Brain microvascular endothelial cell (primary cell): ENCODE measurements at regions not wholly inside any gene's neighbourhood (a gene's known extent, or its start where the extent isn't known, plus 50 kb on each side); places are given as distances from the start of the nearest gene placed in this dataset.

Experiments
- DNase-seq: peaks from one replicate; pipeline ENCODE4 v3.0.0-alpha.2; 2020
- H3K27ac ChIP-seq: fragments of 250-450 bp; sonication (Bioruptor Pico); 2 replicates; pipeline ENCODE4 v1.5.1; 2020; ENCODE audit warnings: mild to moderate bottlenecking, moderate library complexity
- H3K27me3 ChIP-seq: fragments of 250-450 bp; sonication (Bioruptor Pico); replicated peaks from 2 replicates; pipeline ENCODE4 v1.5.1; 2020; ENCODE audit warnings: mild to moderate bottlenecking
- H3K36me3 ChIP-seq: fragments of 250-450 bp; sonication (Bioruptor Pico); replicated peaks from 2 replicates; pipeline ENCODE4 v1.5.1; 2020; ENCODE audit warnings: mild to moderate bottlenecking
- H3K4me3 ChIP-seq: 2 replicates; pipeline ENCODE4 v1.5.1; 2011; ENCODE audit warnings: low read depth, mild to moderate bottlenecking, control low read depth, low read length, moderate library complexity
- in situ Hi-C: cut with HindIII; loops from 2 replicates; pipeline ENCODE4 v1.10.0; 2017; ENCODE audit warnings: low sequenced_read_pairs, low pct_ligation_motif_present
- TF ChIP-seq, protein P1 (sequence below): IDR thresholded peaks from 2 replicates; pipeline ENCODE4 v1.5.1; 2011; ENCODE audit warnings: low read depth, mild to moderate bottlenecking, moderate library complexity, low read length, control low read depth, inconsistent platforms; ENCODE audit errors: missing control alignments

DNA sequence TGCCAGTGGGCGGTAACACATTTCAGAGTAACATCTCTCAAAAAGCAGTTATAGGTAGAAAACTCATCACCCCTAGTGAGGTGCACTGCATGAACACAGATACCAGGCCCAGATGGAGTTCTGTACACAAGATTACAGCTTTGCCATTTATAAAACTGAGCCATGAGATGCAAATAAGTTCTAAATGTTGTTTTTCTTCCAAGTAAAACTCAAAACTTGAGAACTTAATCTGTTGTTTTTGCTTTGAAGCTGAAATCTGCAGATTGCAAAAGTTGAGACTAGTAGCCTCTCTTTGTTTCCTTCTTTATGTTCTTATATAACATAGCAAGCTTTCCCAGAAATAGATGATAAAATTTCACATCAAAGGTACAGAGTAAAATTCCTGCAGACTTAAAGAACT, 434.1 kb downstream of the PLK2 start:
- TF ChIP-seq, protein P1, sequence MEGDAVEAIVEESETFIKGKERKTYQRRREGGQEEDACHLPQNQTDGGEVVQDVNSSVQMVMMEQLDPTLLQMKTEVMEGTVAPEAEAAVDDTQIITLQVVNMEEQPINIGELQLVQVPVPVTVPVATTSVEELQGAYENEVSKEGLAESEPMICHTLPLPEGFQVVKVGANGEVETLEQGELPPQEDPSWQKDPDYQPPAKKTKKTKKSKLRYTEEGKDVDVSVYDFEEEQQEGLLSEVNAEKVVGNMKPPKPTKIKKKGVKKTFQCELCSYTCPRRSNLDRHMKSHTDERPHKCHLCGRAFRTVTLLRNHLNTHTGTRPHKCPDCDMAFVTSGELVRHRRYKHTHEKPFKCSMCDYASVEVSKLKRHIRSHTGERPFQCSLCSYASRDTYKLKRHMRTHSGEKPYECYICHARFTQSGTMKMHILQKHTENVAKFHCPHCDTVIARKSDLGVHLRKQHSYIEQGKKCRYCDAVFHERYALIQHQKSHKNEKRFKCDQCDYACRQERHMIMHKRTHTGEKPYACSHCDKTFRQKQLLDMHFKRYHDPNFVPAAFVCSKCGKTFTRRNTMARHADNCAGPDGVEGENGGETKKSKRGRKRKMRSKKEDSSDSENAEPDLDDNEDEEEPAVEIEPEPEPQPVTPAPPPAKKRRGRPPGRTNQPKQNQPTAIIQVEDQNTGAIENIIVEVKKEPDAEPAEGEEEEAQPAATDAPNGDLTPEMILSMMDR = no peak
- in situ Hi-C loops = no loop called here
- Histone ChIP-seq H3K4me3 (no peak overlapping the region), H3K27me3 (no peaks in the 10 kb centered on the region), H3K36me3 (no peaks in the 10 kb centered on the region), H3K27ac (no peak overlapping the region)
- no peak for DNase-seq

DNA sequence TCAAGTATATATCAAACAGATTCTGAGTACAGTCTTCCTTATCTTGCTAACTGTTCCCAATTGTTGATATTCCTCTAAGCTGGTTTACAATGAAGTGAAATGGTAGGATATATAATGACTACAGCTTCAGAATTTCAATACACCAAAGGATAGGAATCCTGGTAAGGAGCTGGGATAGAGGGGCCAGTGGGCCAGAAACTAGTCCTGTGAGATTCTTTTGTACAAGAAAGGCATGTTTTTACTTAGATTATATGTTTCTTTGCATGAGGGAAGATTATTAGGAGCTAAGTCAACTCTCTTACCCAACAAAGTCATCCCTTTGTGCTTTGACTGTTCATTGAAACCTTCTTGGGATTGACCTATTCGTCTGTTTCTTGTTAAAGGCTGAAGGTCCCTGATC, 435.7 kb downstream of the PLK2 start:
- no peak for DNase-seq
- no peak overlapping the region for H3K27ac ChIP-seq
- in situ Hi-C loops = no loop called here
- H3K4me3 ChIP-seq = no peak overlapping the region
- no peaks in the 10 kb centered on the region for H3K27me3 ChIP-seq
- TF ChIP-seq, protein P1 = no peak
- H3K36me3 ChIP-seq = no peaks in the 10 kb centered on the region

DNA sequence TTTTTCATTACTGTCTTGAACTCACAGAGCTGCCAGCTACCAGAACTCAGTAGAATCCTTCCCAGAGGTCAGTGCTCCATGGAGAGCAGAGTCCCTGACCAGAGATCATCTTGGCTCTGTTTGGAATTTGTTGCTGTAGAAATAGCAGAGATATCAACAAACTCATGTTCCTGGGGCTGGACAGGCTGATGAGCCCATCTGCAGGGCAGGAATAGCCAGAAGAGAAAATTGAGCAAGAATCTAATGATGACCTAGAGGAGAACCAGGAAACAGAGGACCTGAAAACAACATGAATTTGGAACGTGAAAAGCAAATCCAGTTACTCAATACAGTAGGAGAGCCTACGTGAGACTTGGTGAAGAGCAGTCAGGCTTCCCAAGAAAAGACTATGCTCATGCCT, 437.8 kb downstream of the PLK2 start:
- in situ Hi-C loops = no loop called here
- DNase-seq = no peak
- Histone ChIP-seq H3K36me3 (no peaks in the 10 kb centered on the region), H3K4me3 (no peak overlapping the region), H3K27ac (no peak overlapping the region), H3K27me3 (no peaks in the 10 kb centered on the region)
- TF ChIP-seq, protein P1 = no peak

DNA sequence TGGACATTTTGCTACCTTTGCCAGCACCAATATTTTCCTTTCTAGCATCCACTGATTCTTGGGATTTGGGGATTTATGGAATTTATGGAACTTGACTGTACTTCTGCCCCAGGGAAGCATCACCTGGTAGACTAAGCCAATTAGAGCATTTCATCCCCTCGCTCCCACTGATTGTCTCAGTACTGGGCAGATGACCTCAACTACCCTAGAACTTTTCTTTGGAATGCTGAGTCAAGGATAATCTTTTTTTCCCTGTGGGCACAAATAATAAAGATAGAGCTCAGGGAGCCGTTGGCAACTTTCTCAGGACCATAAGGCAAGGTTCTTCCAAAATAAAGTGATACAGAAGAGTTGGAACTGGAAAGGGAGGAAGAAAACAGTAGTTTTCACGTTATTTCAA, 438.4 kb downstream of the PLK2 start:
- TF ChIP-seq, protein P1 = no peak
- Histone ChIP-seq H3K4me3 (no peak overlapping the region), H3K36me3 (no peaks in the 10 kb centered on the region), H3K27ac (no peak overlapping the region), H3K27me3 (no peaks in the 10 kb centered on the region)
- in situ Hi-C loops = no loop called here
- DNase-seq = no peak

DNA sequence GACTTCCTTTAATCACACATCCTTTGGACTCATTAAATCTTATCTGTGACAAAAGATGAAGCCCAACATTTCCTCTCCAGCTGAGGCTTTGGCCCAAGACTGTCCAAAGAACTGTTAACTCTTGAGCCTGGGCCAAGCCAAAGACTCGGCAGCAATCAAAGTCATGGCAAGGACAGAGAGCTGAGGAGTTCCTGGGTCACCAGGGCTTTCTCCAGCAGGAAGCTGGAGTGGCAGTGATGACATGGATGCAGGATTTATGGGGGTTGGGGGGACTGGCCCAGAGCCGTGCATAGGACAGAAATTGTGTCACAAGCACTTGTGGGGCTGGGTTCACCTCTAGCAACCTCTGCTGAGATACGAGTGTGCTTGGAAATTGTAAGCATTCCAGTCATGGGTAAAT, 440.3 kb downstream of the PLK2 start:
- TF ChIP-seq, protein P1 = no peak
- H3K27ac ChIP-seq = no peak overlapping the region
- in situ Hi-C loops = no loop called here
- H3K27me3 ChIP-seq = no peaks in the 10 kb centered on the region
- H3K36me3 ChIP-seq = no peaks in the 10 kb centered on the region
- H3K4me3 ChIP-seq = no peak overlapping the region
- no peak for DNase-seq

DNA sequence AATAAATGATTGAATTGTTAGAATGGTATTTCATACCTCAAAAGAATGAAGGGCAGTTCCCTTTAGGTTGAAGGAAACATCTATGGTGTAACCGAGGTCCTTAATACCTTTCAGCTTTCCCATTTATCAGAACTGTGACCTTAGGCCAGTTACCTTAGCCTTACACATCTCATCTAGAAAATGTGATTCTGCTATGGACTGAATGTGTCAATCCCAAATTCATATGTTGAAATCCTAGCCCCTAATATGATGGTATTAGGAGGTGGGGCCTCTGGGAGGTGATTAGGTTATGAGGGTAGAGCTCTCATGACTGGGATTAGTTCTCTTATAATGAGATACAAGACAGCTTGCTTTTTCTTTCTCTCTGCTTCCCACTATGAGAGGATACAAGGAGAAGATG, 441.9 kb downstream of the PLK2 start:
- Histone ChIP-seq H3K4me3 (no peak overlapping the region), H3K27me3 (no peaks in the 10 kb centered on the region), H3K27ac (no peak overlapping the region), H3K36me3 (no peaks in the 10 kb centered on the region)
- TF ChIP-seq, protein P1 = no peak
- DNase-seq = no peak
- in situ Hi-C loops = no loop called here
